CD1c-positive myeloid dendritic cell (primary cell): ENCODE measurements at regions not wholly inside any gene's neighbourhood (a gene's known extent, or its start where the extent isn't known, plus 50 kb on each side); places are given as distances from the start of the nearest gene placed in this dataset.

Experiments used
- DNase-seq: peaks from one replicate; pipeline ENCODE4 v3.0.0-alpha.2; 2016; ENCODE audit errors: extremely low spot score

GRCh38 chr22:49659281-49659923 lies 168.3 kb downstream of the BRD1 start:
- DNase-seq, result no peak

DNA sequence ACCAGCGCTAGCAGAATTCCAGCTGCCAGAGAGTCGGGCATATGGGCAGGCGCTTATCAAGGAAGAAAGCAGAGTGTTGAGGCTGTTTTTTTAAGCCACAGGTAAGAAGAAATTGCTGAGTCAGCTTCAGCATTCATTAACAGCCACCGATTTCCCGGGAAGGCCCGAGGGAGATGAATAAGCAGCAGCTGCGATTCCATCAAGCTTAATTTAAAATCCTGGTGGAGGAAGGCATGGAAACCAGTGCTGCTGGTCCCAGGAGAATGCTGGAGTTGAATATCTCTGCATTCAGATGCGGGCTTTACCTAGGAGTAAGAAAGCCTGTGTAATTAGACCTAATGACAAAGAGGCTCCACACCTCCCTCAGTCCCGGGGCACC lies 168.8 kb downstream of the BRD1 start:
- no peak for DNase-seq

- no peak for DNase-seq
Observed at GRCh38 chr22:49657974-49658590, 169.6 kb downstream of the BRD1 start.

DNA sequence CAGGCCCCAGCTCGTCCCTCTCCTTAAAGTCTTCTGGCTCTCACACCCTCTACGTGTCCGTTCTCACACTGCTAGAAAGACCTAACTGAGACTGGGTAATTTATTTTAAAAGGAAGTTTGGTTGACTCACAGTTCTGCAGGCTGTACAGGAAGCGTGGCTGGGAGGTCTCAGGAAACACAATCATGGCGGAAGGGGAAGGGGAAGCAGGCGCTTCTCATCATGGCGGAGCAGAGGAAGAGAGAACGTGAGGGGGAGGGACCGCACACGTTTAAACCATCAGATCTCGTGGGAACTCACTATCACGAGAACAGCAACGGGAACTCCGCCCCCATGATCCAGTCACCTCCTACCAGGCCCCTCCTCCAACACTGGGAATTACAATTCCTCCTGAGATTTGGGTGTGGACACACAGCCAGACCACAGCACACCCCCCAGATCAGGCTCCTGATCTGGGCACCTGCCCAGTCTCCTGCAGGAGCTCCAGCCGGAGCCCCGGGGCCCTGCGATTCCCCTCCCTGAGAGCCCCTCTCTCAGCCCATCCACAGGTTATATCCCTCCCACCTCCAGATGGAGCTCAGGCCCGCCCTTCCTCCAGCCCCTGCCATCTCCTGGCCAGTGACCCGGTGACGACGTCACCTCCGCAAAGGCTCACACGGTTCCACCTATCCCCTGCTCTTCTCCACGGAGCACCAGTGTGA lies 170.2 kb downstream of the BRD1 start:
- peak; percentile 90 for DNase-seq

GRCh38 chr22:49656883-49657274 lies 170.8 kb downstream of the BRD1 start:
- peak; percentile 1 for DNase-seq

DNA sequence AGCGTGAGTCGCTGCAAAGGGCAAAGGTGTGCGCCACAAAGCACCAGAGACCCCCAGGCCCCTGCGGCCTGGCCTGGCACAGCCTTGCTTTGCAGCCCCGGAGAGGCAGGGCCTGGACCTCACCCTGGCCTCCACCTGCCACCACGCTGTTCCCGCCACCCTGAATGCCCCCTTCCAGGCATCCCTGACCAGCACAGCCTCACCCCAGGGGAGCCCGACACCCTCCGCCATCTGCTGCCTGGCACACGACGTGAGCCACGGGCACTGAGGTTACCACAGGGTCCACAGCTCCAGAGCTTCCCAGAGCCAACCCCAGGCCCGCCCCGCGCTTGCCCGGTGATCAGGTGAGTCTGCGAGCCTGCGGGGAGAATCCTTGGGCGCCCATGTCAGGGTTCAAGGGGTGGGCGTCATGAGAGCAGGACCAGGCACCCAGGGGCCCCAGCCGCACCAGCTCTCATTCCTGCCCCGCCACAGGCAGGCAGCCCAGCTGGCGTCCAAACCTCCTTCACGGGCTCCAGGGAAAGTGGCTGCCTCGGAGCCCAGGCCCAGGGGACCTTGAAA lies 171.3 kb downstream of the BRD1 start:
- DNase-seq, result no peak

GRCh38 chr22:49655168-49655812 lies 172.4 kb downstream of the BRD1 start:
- no peak for DNase-seq

GRCh38 chr22:49650336-49651241 lies 177.1 kb downstream of the BRD1 start:
- DNase-seq, result no peak

DNA sequence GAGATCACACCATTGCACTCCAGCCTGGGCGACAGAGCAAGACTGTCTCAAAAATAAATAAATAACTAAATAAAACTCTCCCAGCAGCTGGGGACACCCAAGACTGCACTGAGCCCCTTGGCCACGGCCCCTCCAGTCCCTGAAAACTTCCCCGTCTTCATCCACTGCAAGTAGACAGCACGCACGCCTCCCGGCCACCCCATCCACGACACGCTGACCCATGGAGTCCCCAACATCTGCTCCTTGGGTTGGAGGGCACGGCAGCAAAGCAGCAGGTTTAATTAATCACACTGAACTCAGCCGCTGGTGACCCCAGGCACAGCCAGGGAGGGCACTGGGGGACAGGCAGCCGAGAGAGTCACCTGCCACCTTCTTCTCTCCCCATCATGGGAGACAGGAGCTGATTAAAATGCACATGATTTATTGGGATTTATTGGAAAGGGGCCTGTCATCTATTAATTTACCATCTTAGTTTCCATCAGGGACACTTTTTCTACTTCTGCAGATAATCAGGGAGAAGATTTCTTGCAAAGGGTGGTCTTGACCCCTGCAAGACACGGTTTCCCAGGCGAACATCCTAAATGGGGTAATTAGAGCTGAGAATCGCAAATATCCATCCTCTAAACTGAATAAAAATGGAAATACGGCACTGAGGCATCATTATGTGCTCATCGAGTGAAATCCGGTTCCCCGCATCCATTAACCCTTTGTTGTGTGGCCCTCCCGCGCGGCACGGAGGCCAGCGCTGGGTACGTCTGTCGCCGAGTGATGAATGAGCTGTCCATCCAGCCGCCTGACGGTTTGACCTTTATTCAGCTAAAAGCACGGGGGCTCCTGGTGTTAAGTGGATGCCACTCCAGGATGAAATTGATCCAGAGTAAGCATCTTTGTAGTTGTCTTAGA lies 178.3 kb downstream of the BRD1 start:
- no peak for DNase-seq

- no peak for DNase-seq
Observed at GRCh38 chr22:49648053-49648452, 179.6 kb downstream of the BRD1 start.

GRCh38 chr22:49647627-49648026 lies 180.0 kb downstream of the BRD1 start:
- DNase-seq, result no peak

GRCh38 chr22:49646876-49647275 lies 180.8 kb downstream of the BRD1 start:
- DNase-seq, result no peak

DNA sequence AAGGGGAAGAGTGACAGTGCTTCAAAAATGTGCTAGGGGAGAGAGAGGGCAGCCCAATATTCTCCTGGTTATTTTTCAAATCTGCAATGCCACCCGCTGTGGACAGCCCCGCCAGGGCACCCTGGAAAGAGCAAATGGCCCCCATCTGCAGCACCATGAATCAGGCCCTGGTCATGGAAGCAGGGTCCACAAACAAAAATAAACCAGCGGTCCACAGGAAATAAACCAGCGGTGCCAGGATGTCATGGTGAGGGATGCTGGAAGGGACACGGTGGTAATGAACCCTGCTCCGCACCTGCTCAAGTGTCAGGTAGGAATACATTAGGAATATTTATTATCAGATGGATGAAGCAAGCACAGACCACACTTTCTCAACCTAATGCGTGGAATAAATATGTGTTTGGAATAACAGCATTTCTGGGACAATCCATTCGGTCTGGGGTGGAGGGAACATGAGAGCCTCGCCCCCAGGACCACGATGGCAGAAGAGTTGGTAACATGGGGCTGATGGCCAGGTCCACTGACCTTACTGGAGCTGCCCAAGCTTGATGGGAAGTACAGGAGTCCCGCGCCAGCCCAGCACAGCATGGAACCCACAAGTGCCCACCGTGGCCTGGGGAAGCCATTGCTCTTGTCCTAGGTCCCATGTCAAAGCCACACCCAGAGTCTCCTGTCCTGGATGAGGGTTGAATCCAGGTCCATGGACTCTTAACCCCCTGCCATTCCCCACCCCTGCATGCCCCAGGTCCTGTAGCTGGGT lies 181.7 kb downstream of the BRD1 start:
- DNase-seq, result no peak

- no peak for DNase-seq
Observed at GRCh38 chr22:49645257-49645656, 182.4 kb downstream of the BRD1 start.

GRCh38 chr22:49643998-49644397 lies 183.7 kb downstream of the BRD1 start:
- DNase-seq, result no peak

DNA sequence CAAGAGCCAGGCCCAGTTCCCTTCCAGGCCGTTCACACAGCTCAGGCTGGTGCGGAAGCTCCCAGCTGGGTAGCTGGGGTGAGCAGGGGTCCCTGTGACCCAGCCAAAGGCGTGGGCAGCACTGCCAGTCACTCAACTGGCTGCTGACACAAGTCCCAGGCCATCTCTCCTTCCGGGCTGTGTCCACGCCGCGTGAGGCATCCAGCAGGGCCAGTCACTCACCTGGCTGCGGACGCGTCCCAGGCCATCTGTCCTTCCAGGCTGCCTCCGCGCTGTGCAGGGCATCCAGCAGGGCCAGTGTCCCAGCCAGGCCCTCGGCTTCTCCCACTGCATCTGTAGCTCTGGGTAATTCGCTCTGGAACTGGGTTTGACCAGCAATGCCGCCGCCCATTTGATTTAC lies 184.2 kb downstream of the BRD1 start:
- no peak for DNase-seq

- no peak for DNase-seq
Observed at GRCh38 chr22:49642741-49643140, 184.9 kb downstream of the BRD1 start.

DNA sequence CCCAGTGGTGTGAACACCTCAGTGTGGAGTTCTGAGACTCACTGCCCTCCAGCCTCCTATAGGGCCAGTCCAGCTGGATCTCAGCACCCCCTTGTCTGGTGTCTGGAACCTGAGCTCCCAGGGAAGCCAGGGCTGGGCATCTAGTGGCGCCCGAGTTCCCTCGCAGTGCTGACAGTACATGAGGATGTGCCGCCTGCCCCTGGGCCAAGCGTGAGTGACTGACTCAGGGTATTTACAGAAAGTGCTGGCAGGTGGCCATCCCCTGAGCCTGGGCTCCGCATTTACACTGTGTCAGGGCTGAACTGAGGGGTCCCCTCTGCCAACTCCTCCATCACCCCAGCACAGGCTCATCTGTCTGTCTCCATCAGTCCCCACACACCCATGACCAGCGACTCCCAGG lies 185.3 kb downstream of the BRD1 start:
- no peak for DNase-seq

DNA sequence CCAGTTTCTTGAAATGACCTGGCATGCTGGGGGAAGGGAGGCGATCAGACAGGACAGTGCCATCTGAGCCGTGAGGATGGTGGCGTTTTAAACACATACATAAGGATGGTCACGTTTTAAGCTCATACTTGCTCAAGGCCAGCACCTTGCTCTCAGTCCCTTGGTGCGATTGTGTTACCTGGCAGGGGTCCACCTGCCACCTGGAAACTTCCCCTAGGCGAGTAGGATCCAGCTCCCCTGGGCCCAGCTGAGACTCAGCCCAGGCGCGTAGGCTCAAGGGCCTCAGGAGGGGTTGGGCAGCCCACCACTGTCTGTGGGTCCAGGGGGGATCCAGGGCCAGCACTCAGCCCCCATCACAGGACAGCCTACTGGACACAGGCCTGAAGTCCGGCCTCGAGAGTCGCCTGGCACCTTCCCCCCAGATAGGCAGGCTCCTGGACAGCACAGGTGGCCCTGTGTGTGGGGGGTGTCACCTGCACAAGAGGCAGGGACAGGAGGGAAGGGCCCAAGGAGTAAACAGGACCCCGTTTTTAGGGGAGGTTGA lies 185.8 kb downstream of the BRD1 start:
- no peak for DNase-seq
